ENCODE measurements at regions not wholly inside any gene's neighbourhood (a gene's known extent, or its start where the extent isn't known, plus 50 kb on each side); places are given as distances from the start of the nearest gene placed in this dataset.

DNA sequence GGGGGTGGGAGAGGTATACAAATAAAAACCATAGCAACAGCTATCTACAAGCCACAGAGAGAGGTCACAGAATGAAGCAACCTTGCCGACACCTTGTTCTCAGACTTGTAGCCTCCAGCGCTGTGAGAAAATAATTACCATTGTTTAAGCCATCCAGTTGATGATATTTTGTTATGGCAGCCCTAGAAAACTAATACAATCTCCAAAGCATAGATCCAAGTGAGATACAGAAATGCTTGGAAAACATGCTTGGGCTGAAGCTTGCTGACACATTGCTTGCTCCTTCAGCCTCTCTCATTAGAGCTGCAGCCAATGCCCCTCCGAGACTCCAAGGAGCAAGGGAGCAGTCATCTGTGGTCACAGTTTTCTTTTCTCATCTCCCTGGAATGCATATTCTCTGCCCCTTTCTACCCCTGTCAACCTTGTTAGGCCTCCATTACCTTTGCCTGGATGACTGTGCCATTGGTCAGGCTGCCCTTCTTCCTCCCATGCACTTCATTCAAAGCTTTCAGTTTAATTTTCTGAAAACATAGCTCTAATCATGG lies 401.4 kb upstream of the KLF4 start:
- Histone ChIP-seq H2AFZ (ENCODE audit: low read length) (no peak overlapping the region), H3K27ac (ENCODE audit: low read depth, low read length, poor library complexity, severe bottlenecking) (no peak overlapping the region), H3K27me3 (ENCODE audit: insufficient read depth, low read length) (no peaks in the 10 kb centered on the region), H3K79me2 (ENCODE audit: insufficient read depth, low read length) (no peaks in the 10 kb centered on the region), H3K9me3 (ENCODE audit: low read length) (no peaks in the 10 kb centered on the region), H4K20me1 (ENCODE audit: insufficient read depth, low read length) (no peaks in the 10 kb centered on the region), H3K9ac (ENCODE audit: low read length) (no peak overlapping the region), H3K4me3 (ENCODE audit: low read depth, low read length, poor library complexity, severe bottlenecking) (no peak overlapping the region), H3K36me3 (ENCODE audit: insufficient read depth, low read length) (no peaks in the 10 kb centered on the region), H3K9me2 (ENCODE audit: low read depth, low read length) (no peaks in the 10 kb centered on the region), H3K4me2 (ENCODE audit: low read length) (no peak overlapping the region), H3K4me1 (ENCODE audit: insufficient read depth, low read length, severe bottlenecking) (no peaks in the 10 kb centered on the region), H3F3A (ENCODE audit: insufficient read depth, low read length) (no peaks in the 10 kb centered on the region)
- TF ChIP-seq CTCF (IDR thresholded peaks at IDR 0.05; ENCODE audit: low read length) (no peak), EZH2 (IDR thresholded peaks at IDR 0.05; ENCODE audit: borderline replicate concordance, low read length) (no peak)

GRCh38 chr9:107888773-107889227 lies 399.2 kb upstream of the KLF4 start:
- no peaks in the 10 kb centered on the region for H3F3A ChIP-seq (ENCODE audit: insufficient read depth, low read length)
- no peaks in the 10 kb centered on the region for H3K9me2 ChIP-seq (ENCODE audit: low read depth, low read length)
- no peak overlapping the region for H3K9ac ChIP-seq (ENCODE audit: low read length)
- no peaks in the 10 kb centered on the region for H4K20me1 ChIP-seq (ENCODE audit: insufficient read depth, low read length)
- H3K4me2 ChIP-seq (ENCODE audit: low read length): no peak overlapping the region
- H3K27ac ChIP-seq (ENCODE audit: low read depth, low read length, poor library complexity, severe bottlenecking): no peak overlapping the region
- H2AFZ ChIP-seq (ENCODE audit: low read length): no peak overlapping the region
- no peaks in the 10 kb centered on the region for H3K9me3 ChIP-seq (ENCODE audit: low read length)
- no peaks in the 10 kb centered on the region for H3K36me3 ChIP-seq (ENCODE audit: insufficient read depth, low read length)
- no peaks in the 10 kb centered on the region for H3K27me3 ChIP-seq (ENCODE audit: insufficient read depth, low read length)
- no peak for TF ChIP-seq CTCF (IDR thresholded peaks at IDR 0.05; ENCODE audit: low read length)
- no peak for TF ChIP-seq EZH2 (IDR thresholded peaks at IDR 0.05; ENCODE audit: borderline replicate concordance, low read length)
- no peak overlapping the region for H3K4me3 ChIP-seq (ENCODE audit: low read depth, low read length, poor library complexity, severe bottlenecking)
- H3K79me2 ChIP-seq (ENCODE audit: insufficient read depth, low read length): no peaks in the 10 kb centered on the region
- no peaks in the 10 kb centered on the region for H3K4me1 ChIP-seq (ENCODE audit: insufficient read depth, low read length, severe bottlenecking)

- no peak for TF ChIP-seq EZH2 (IDR thresholded peaks at IDR 0.05; ENCODE audit: borderline replicate concordance, low read length)
- no peak for TF ChIP-seq CTCF (IDR thresholded peaks at IDR 0.05; ENCODE audit: low read length)
- Histone ChIP-seq H3K27me3 (ENCODE audit: insufficient read depth, low read length) (no peaks in the 10 kb centered on the region), H3F3A (ENCODE audit: insufficient read depth, low read length) (no peaks in the 10 kb centered on the region), H3K36me3 (ENCODE audit: insufficient read depth, low read length) (no peaks in the 10 kb centered on the region), H3K4me1 (ENCODE audit: insufficient read depth, low read length, severe bottlenecking) (no peaks in the 10 kb centered on the region), H3K9me2 (ENCODE audit: low read depth, low read length) (no peaks in the 10 kb centered on the region), H3K79me2 (ENCODE audit: insufficient read depth, low read length) (no peaks in the 10 kb centered on the region), H3K4me3 (ENCODE audit: low read depth, low read length, poor library complexity, severe bottlenecking) (no peak overlapping the region), H3K9ac (ENCODE audit: low read length) (no peak overlapping the region), H3K4me2 (ENCODE audit: low read length) (no peak overlapping the region), H3K27ac (ENCODE audit: low read depth, low read length, poor library complexity, severe bottlenecking) (no peak overlapping the region), H2AFZ (ENCODE audit: low read length) (no peak overlapping the region), H3K9me3 (ENCODE audit: low read length) (no peaks in the 10 kb centered on the region), H4K20me1 (ENCODE audit: insufficient read depth, low read length) (no peaks in the 10 kb centered on the region)
Observed at GRCh38 chr9:107886826-107887225, 397.3 kb upstream of the KLF4 start.

Data from OCI-LY1 (cell line).